ENCODE measurements at regions not wholly inside any gene's neighbourhood (a gene's known extent, or its start where the extent isn't known, plus 50 kb on each side); places are given as distances from the start of the nearest gene placed in this dataset.
"Not testable (repeated sequence)": the region's sequence is repeated elsewhere in the genome, so short reads cannot be mapped to it uniquely, and the experiment has no call there.

DNA sequence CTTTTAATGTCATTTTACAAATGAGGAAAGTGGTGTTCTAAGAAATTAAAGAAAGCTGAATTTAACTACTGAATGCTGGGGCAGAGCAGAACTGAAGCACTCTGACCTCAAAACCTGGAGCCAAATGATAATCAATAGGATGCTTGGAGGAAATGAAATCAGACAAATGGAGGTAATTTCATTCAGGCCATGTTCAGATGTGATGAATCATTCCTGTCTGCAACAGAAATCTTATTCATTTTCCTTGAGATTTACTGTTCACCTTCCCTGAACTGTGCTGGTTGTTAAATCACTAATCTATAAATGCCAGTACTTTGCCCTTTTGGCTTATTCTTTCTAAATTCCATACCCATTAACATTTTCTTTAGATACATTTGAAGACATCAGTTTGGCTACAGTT is 85.6 kb upstream of the SNX7 start:
- TF ChIP-seq CTCF (IDR thresholded peaks at IDR 0.05; ENCODE audit: low read depth, low read length), result no peak
- no peak for DNase-seq (ENCODE audit: extremely low read depth, low read depth)

DNA sequence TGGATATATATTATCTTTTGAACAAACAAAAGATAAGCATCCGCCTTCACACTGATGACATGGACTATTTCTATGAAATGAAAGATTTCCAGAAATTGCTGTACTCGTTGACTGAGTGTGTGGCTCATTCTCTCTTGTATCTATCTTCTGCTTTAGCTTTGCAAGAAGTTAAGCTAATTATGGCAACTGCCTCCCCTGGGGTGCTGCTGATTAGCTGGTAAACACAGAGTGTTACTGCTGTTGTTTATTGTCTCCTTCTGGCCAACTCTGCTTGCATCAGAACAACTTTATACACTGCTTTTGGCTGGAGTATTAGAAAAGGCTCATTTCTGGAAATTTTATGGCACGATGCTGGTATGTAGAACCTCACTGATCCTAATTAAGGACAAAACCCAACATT is 95.6 kb upstream of the SNX7 start:
- no peak for DNase-seq (ENCODE audit: extremely low read depth, low read depth)
- TF ChIP-seq CTCF (IDR thresholded peaks at IDR 0.05; ENCODE audit: low read depth, low read length), result no peak

- TF ChIP-seq CTCF (IDR thresholded peaks at IDR 0.05; ENCODE audit: low read depth, low read length), result no peak
Measured at GRCh38 chr1:98559291-98559690, 102.2 kb upstream of the SNX7 start.

GRCh38 chr1:98557895-98558294 is 103.6 kb upstream of the SNX7 start:
- no peak for TF ChIP-seq CTCF (IDR thresholded peaks at IDR 0.05; ENCODE audit: low read depth, low read length)
- no peak for DNase-seq (ENCODE audit: extremely low read depth, low read depth)

More at GRCh38 chr1:98559291-98559690, 102.2 kb upstream of the SNX7 start:
- DNase-seq (ENCODE audit: extremely low read depth, low read depth), result no peak

DNA sequence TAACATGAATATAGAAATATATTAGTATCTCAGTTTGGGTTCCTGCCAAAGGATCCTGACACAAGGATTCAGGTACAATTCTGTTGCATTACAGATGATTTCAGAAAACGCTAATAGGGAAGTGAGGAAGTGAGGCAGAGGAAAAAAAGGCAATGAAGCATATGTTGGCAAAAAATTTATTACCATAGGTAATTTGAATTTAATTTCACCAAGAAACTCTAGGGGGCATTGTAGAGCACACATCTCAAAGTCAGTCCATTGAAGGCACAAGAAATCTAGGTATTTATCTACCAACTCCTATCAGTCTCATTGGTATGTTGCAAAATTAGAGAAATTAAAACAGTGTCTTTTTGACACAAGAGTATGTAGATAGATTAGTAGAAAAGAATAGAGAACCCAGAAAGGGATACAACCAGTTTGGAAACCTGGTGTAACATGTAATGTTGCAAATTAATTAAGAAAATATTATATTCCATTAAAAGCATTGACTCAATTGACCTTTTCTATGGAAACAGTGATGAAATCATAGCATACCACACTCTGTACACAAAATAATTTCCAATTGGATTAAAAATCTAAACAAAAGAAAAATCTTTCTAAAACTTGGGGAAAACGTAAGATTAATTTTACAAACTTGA is 104.9 kb upstream of the SNX7 start:
- peak; percentile 46 for TF ChIP-seq CTCF (IDR thresholded peaks at IDR 0.05; ENCODE audit: low read depth, low read length)
- no peak for DNase-seq (ENCODE audit: extremely low read depth, low read depth)

DNA sequence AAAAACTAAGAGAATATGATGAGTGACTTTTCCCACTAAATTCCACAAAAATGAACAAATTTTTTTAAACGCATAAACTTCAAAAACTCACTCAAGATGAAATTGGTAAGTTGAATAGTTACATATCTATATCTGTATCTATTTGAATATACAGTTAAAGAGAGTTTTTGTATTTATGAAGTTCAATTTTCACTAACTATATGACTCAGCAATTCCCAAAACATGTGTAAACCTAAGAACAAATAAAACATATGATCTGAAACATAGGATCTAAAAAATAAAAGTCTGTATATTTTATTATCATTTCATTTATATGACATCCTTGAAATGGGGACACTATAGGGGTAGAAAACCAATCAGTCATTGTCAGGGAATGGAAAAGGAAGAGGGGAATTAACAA is 105.7 kb upstream of the SNX7 start:
- no peak for TF ChIP-seq CTCF (IDR thresholded peaks at IDR 0.05; ENCODE audit: low read depth, low read length)
- no peak for DNase-seq (ENCODE audit: extremely low read depth, low read depth)

DNA sequence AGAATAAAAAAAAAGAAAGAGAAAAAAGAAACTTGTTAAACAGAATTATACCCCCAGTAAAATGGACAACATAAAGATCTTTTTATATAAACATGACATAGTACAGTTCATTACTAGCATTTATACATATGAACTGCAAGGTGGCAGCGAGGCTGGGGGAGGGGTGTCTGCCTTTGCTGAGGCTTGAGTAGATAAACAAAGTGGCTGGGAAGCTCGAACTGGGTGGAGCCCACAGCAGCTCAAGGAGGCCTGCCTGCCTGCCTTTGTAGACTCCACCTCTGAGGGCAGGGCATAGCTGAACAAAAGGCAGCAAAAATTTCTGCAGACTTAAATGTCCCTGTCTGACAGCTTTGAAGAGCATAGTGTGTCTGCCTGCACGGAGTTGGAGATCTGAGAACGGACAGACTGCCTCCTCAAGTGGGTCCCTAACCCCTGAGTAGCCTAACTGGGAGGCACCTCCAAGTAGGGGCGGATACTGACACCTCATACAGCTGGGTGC is 108.9 kb upstream of the SNX7 start:
- not testable (repeated sequence) for DNase-seq (ENCODE audit: extremely low read depth, low read depth)

GRCh38 chr1:98550076-98550475 is 111.4 kb upstream of the SNX7 start:
- TF ChIP-seq CTCF (IDR thresholded peaks at IDR 0.05; ENCODE audit: low read depth, low read length), result no peak
- no peak for DNase-seq (ENCODE audit: extremely low read depth, low read depth)
